Muscle layer of colon (tissue), 2 donors: ENCODE measurements at regions not wholly inside any gene's neighbourhood (a gene's known extent, or its start where the extent isn't known, plus 50 kb on each side); places are given as distances from the start of the nearest gene placed in this dataset.

Experiments
- H3K27ac ChIP-seq: one replicate; pipeline ENCODE4 v1.7.0; 2013; ENCODE audit warnings: low read depth, mild to moderate bottlenecking, low read length, moderate library complexity
- H3K27me3 ChIP-seq, 2 donors: one replicate each; pipeline ENCODE4 v1.7.0; 2013; ENCODE audit warnings: low read length in 2 of 2, mild to moderate bottlenecking in 2 of 2; ENCODE audit not compliant: insufficient read depth in 2 of 2, control insufficient read depth in 1 of 2
- H3K36me3 ChIP-seq: one replicate; pipeline ENCODE4 v1.7.0; 2013; ENCODE audit warnings: mild to moderate bottlenecking, low read length; ENCODE audit not compliant: insufficient read depth
- H3K4me1 ChIP-seq: one replicate; pipeline ENCODE4 v1.7.0; 2013; ENCODE audit warnings: mild to moderate bottlenecking, low read length; ENCODE audit not compliant: insufficient read depth
- H3K4me3 ChIP-seq, 2 donors: one replicate each; pipeline ENCODE4 v1.7.0; 2013; ENCODE audit warnings: low read length in 2 of 2, low read depth in 1 of 2, mild to moderate bottlenecking in 1 of 2, moderate library complexity in 1 of 2
- H3K9ac ChIP-seq: one replicate; pipeline ENCODE4 v1.7.0; 2013; ENCODE audit warnings: low read length
- H3K9me3 ChIP-seq: one replicate; pipeline ENCODE4 v1.7.0; 2013; ENCODE audit warnings: mild to moderate bottlenecking, low read length
- donor health status: abdominal sarcoma.
- donor health status: Adenocarcinoma of cecum.

- no peaks in the 10 kb centered on the region for H3K36me3 ChIP-seq
- H3K4me3 ChIP-seq, result no peak overlapping the region
- no peak overlapping the region for H3K27ac ChIP-seq
- no peaks in the 10 kb centered on the region for H3K9me3 ChIP-seq
- no peak overlapping the region for H3K9ac ChIP-seq
- no peaks in the 10 kb centered on the region for H3K4me1 ChIP-seq
- no peaks in the 10 kb centered on the region for H3K27me3 ChIP-seq
Observed at GRCh38 chr17:70624211-70624610, 454.9 kb downstream of the KCNJ2 start.

GRCh38 chr17:70629902-70630301 is 460.6 kb downstream of the KCNJ2 start:
- Histone ChIP-seq H3K9me3 (no peaks in the 10 kb centered on the region), H3K9ac (no peak overlapping the region), H3K36me3 (no peaks in the 10 kb centered on the region), H3K27me3 (no peaks in the 10 kb centered on the region), H3K4me1 (no peaks in the 10 kb centered on the region), H3K27ac (no peak overlapping the region), H3K4me3 (no peak overlapping the region)

- no peak overlapping the region for H3K27ac ChIP-seq
- H3K27me3 ChIP-seq, result no peaks in the 10 kb centered on the region
- H3K4me1 ChIP-seq, result no peaks in the 10 kb centered on the region
- no peaks in the 10 kb centered on the region for H3K9me3 ChIP-seq
- H3K4me3 ChIP-seq, result no peak overlapping the region
- no peak overlapping the region for H3K9ac ChIP-seq
- H3K36me3 ChIP-seq, result no peaks in the 10 kb centered on the region
Observed at GRCh38 chr17:70636517-70637133, 467.3 kb downstream of the KCNJ2 start.

- Histone ChIP-seq H3K27ac (no peak overlapping the region), H3K9ac (no peak overlapping the region), H3K4me1 (no peaks in the 10 kb centered on the region), H3K27me3 (no peaks in the 10 kb centered on the region), H3K9me3 (no peaks in the 10 kb centered on the region), H3K4me3 (no peak overlapping the region), H3K36me3 (no peaks in the 10 kb centered on the region)
Observed at GRCh38 chr17:70642059-70642458, 472.7 kb downstream of the KCNJ2 start.

GRCh38 chr17:70644096-70644495 is 474.8 kb downstream of the KCNJ2 start:
- no peaks in the 10 kb centered on the region for H3K9me3 ChIP-seq
- no peaks in the 10 kb centered on the region for H3K4me1 ChIP-seq
- H3K27ac ChIP-seq, result no peak overlapping the region
- no peaks in the 10 kb centered on the region for H3K36me3 ChIP-seq
- H3K4me3 ChIP-seq, result no peak overlapping the region
- no peaks in the 10 kb centered on the region for H3K27me3 ChIP-seq
- no peak overlapping the region for H3K9ac ChIP-seq

- no peaks in the 10 kb centered on the region for H3K36me3 ChIP-seq
- no peak overlapping the region for H3K27ac ChIP-seq
- no peaks in the 10 kb centered on the region for H3K27me3 ChIP-seq
- no peak overlapping the region for H3K9ac ChIP-seq
- H3K9me3 ChIP-seq, result no peaks in the 10 kb centered on the region
- no peaks in the 10 kb centered on the region for H3K4me1 ChIP-seq
- H3K4me3 ChIP-seq, result no peak overlapping the region
Observed at GRCh38 chr17:70646673-70647072, 477.3 kb downstream of the KCNJ2 start.

GRCh38 chr17:70648166-70648565 is 478.8 kb downstream of the KCNJ2 start:
- Histone ChIP-seq H3K36me3 (no peaks in the 10 kb centered on the region), H3K27ac (no peak overlapping the region), H3K4me3 (no peak overlapping the region), H3K4me1 (no peaks in the 10 kb centered on the region), H3K9me3 (no peaks in the 10 kb centered on the region), H3K9ac (no peak overlapping the region), H3K27me3 (no peaks in the 10 kb centered on the region)

GRCh38 chr17:70653850-70654249 is 484.5 kb downstream of the KCNJ2 start:
- Histone ChIP-seq H3K9me3 (no peaks in the 10 kb centered on the region), H3K4me1 (peaks cover 13% of the 10 kb centered on the region), H3K9ac (no peak overlapping the region), H3K36me3 (no peaks in the 10 kb centered on the region), H3K4me3 (no peak overlapping the region), H3K27me3 (no peaks in the 10 kb centered on the region), H3K27ac (no peak overlapping the region)

- no peak overlapping the region for H3K27ac ChIP-seq
- H3K4me3 ChIP-seq, result no peak overlapping the region
- no peaks in the 10 kb centered on the region for H3K27me3 ChIP-seq
- peaks cover 13% of the 10 kb centered on the region for H3K4me1 ChIP-seq
- H3K9ac ChIP-seq, result no peak overlapping the region
- no peaks in the 10 kb centered on the region for H3K36me3 ChIP-seq
- no peaks in the 10 kb centered on the region for H3K9me3 ChIP-seq
Observed at GRCh38 chr17:70654706-70655105, 485.4 kb downstream of the KCNJ2 start.

GRCh38 chr17:70655176-70655958 is 486.0 kb downstream of the KCNJ2 start:
- no peak overlapping the region for H3K27ac ChIP-seq
- no peaks in the 10 kb centered on the region for H3K9me3 ChIP-seq
- H3K36me3 ChIP-seq, result no peaks in the 10 kb centered on the region
- no peak overlapping the region for H3K9ac ChIP-seq
- no peak overlapping the region for H3K4me3 ChIP-seq
- H3K4me1 ChIP-seq, result peaks cover 13% of the 10 kb centered on the region
- H3K27me3 ChIP-seq, result no peaks in the 10 kb centered on the region

- no peak overlapping the region for H3K4me3 ChIP-seq
- no peaks in the 10 kb centered on the region for H3K27me3 ChIP-seq
- peaks cover 13% of the 10 kb centered on the region for H3K4me1 ChIP-seq
- H3K27ac ChIP-seq, result no peak overlapping the region
- no peaks in the 10 kb centered on the region for H3K36me3 ChIP-seq
- H3K9ac ChIP-seq, result no peak overlapping the region
- H3K9me3 ChIP-seq, result no peaks in the 10 kb centered on the region
Observed at GRCh38 chr17:70658317-70658716, 489.0 kb downstream of the KCNJ2 start.

GRCh38 chr17:70658840-70659239 is 489.5 kb downstream of the KCNJ2 start:
- Histone ChIP-seq H3K4me1 (peaks cover 13% of the 10 kb centered on the region), H3K9me3 (no peaks in the 10 kb centered on the region), H3K27ac (no peak overlapping the region), H3K27me3 (no peaks in the 10 kb centered on the region), H3K9ac (no peak overlapping the region), H3K36me3 (no peaks in the 10 kb centered on the region), H3K4me3 (no peak overlapping the region)
